ENCODE measurements at regions not wholly inside any gene's neighbourhood (a gene's known extent, or its start where the extent isn't known, plus 50 kb on each side); places are given as distances from the start of the nearest gene placed in this dataset.

- DNase-seq (no peak), ATAC-seq (ENCODE audit: low read depth in 2 of 2) (no peak)
- Histone ChIP-seq H3K27me3 (ENCODE audit: control insufficient read depth, insufficient read depth, low read length) (no peaks in the 10 kb centered on the region), H3K27ac (ENCODE audit: insufficient read depth, low read length, poor library complexity, severe bottlenecking) (no peak overlapping the region), H3K9me3 (ENCODE audit: control insufficient read depth in 2 of 2, low read length in 2 of 2) (no peaks in the 10 kb centered on the region), H3K4me1 (ENCODE audit: control insufficient read depth, insufficient read depth, low read length, poor library complexity, severe bottlenecking) (no peaks in the 10 kb centered on the region), H3K36me3 (ENCODE audit: control insufficient read depth, insufficient read depth, low read length) (no peaks in the 10 kb centered on the region), H3K4me3 (ENCODE audit: low read depth, low read length) (no peak overlapping the region)
- no peak overlapping the region for H3K4me3 Mint-ChIP-seq
- no peaks in the 10 kb centered on the region for H3K27me3 Mint-ChIP-seq
- no peak overlapping the region for H3K27ac Mint-ChIP-seq
- no peaks in the 10 kb centered on the region for H3K4me1 Mint-ChIP-seq
- peaks cover 0 to 6% (median 0%) of the 10 kb centered on the region in 7 donors for H3K9me3 Mint-ChIP-seq
- H3K36me3 Mint-ChIP-seq: no peaks in the 10 kb centered on the region
These were observed 272.0 kb upstream of the HAND2 start for GRCh38 chr4:173801876-173802661.

GRCh38 chr4:173801361-173801760 lies 271.3 kb upstream of the HAND2 start:
- H3K36me3 ChIP-seq (ENCODE audit: control insufficient read depth, insufficient read depth, low read length): no peaks in the 10 kb centered on the region
- Mint-ChIP-seq H3K36me3 (no peaks in the 10 kb centered on the region), H3K27ac (no peak overlapping the region), H3K9me3 (peaks cover 0 to 6% (median 0%) of the 10 kb centered on the region in 7 donors), H3K27me3 (no peaks in the 10 kb centered on the region), H3K4me3 (no peak overlapping the region), H3K4me1 (no peaks in the 10 kb centered on the region)
- no peaks in the 10 kb centered on the region for H3K4me1 ChIP-seq (ENCODE audit: control insufficient read depth, insufficient read depth, low read length, poor library complexity, severe bottlenecking)
- no peaks in the 10 kb centered on the region for H3K27me3 ChIP-seq (ENCODE audit: control insufficient read depth, insufficient read depth, low read length)
- ATAC-seq (ENCODE audit: low read depth in 2 of 2) (no peak), DNase-seq (no peak)
- no peak overlapping the region for H3K4me3 ChIP-seq (ENCODE audit: low read depth, low read length)
- H3K9me3 ChIP-seq (ENCODE audit: control insufficient read depth in 2 of 2, low read length in 2 of 2): no peaks in the 10 kb centered on the region
- no peak overlapping the region for H3K27ac ChIP-seq (ENCODE audit: insufficient read depth, low read length, poor library complexity, severe bottlenecking)

GRCh38 chr4:173797296-173797695 lies 267.3 kb upstream of the HAND2 start:
- DNase-seq (no peak), ATAC-seq (ENCODE audit: low read depth in 2 of 2) (no peak)
- Mint-ChIP-seq H3K4me1 (no peaks in the 10 kb centered on the region), H3K9me3 (peaks cover 0 to 6% (median 2%) of the 10 kb centered on the region in 7 donors), H3K4me3 (no peak overlapping the region), H3K36me3 (no peaks in the 10 kb centered on the region), H3K27ac (no peak overlapping the region), H3K27me3 (no peaks in the 10 kb centered on the region)
- H3K27ac ChIP-seq (ENCODE audit: insufficient read depth, low read length, poor library complexity, severe bottlenecking): no peak overlapping the region
- H3K4me3 ChIP-seq (ENCODE audit: low read depth, low read length): no peak overlapping the region
- no peaks in the 10 kb centered on the region for H3K27me3 ChIP-seq (ENCODE audit: control insufficient read depth, insufficient read depth, low read length)
- no peaks in the 10 kb centered on the region for H3K9me3 ChIP-seq (ENCODE audit: control insufficient read depth in 2 of 2, low read length in 2 of 2)
- no peaks in the 10 kb centered on the region for H3K4me1 ChIP-seq (ENCODE audit: control insufficient read depth, insufficient read depth, low read length, poor library complexity, severe bottlenecking)
- H3K36me3 ChIP-seq (ENCODE audit: control insufficient read depth, insufficient read depth, low read length): no peaks in the 10 kb centered on the region

GRCh38 chr4:173794662-173795061 lies 264.6 kb upstream of the HAND2 start:
- Histone ChIP-seq H3K4me1 (ENCODE audit: control insufficient read depth, insufficient read depth, low read length, poor library complexity, severe bottlenecking) (no peaks in the 10 kb centered on the region), H3K9me3 (ENCODE audit: control insufficient read depth in 2 of 2, low read length in 2 of 2) (no peaks in the 10 kb centered on the region), H3K27ac (ENCODE audit: insufficient read depth, low read length, poor library complexity, severe bottlenecking) (no peak overlapping the region), H3K36me3 (ENCODE audit: control insufficient read depth, insufficient read depth, low read length) (no peaks in the 10 kb centered on the region), H3K27me3 (ENCODE audit: control insufficient read depth, insufficient read depth, low read length) (no peaks in the 10 kb centered on the region), H3K4me3 (ENCODE audit: low read depth, low read length) (no peak overlapping the region)
- H3K4me3 Mint-ChIP-seq: no peak overlapping the region
- peaks cover 0 to 8% (median 0%) of the 10 kb centered on the region in 7 donors for H3K9me3 Mint-ChIP-seq
- ATAC-seq (ENCODE audit: low read depth in 2 of 2): no peak
- no peak overlapping the region for H3K27ac Mint-ChIP-seq
- no peak for DNase-seq
- H3K36me3 Mint-ChIP-seq: no peaks in the 10 kb centered on the region
- no peaks in the 10 kb centered on the region for H3K27me3 Mint-ChIP-seq
- no peaks in the 10 kb centered on the region for H3K4me1 Mint-ChIP-seq

GRCh38 chr4:173793937-173794510 lies 264.0 kb upstream of the HAND2 start:
- Histone ChIP-seq H3K36me3 (ENCODE audit: control insufficient read depth, insufficient read depth, low read length) (no peaks in the 10 kb centered on the region), H3K27ac (ENCODE audit: insufficient read depth, low read length, poor library complexity, severe bottlenecking) (no peak overlapping the region), H3K4me1 (ENCODE audit: control insufficient read depth, insufficient read depth, low read length, poor library complexity, severe bottlenecking) (no peaks in the 10 kb centered on the region), H3K27me3 (ENCODE audit: control insufficient read depth, insufficient read depth, low read length) (no peaks in the 10 kb centered on the region), H3K4me3 (ENCODE audit: low read depth, low read length) (no peak overlapping the region), H3K9me3 (ENCODE audit: control insufficient read depth in 2 of 2, low read length in 2 of 2) (no peaks in the 10 kb centered on the region)
- no peaks in the 10 kb centered on the region for H3K27me3 Mint-ChIP-seq
- H3K4me1 Mint-ChIP-seq: no peaks in the 10 kb centered on the region
- no peaks in the 10 kb centered on the region for H3K36me3 Mint-ChIP-seq
- H3K27ac Mint-ChIP-seq: no peak overlapping the region
- DNase-seq (no peak), ATAC-seq (ENCODE audit: low read depth in 2 of 2) (no peak)
- H3K4me3 Mint-ChIP-seq: no peak overlapping the region
- H3K9me3 Mint-ChIP-seq: peaks cover 0 to 8% (median 0%) of the 10 kb centered on the region in 7 donors

- ATAC-seq (ENCODE audit: low read depth in 2 of 2) (no peak), DNase-seq (no peak)
- H3K9me3 Mint-ChIP-seq: peaks cover 0 to 10% (median 3%) of the 10 kb centered on the region in 7 donors
- H3K27ac Mint-ChIP-seq: no peak overlapping the region
- no peak overlapping the region for H3K27ac ChIP-seq (ENCODE audit: insufficient read depth, low read length, poor library complexity, severe bottlenecking)
- H3K4me3 Mint-ChIP-seq: no peak overlapping the region
- H3K4me3 ChIP-seq (ENCODE audit: low read depth, low read length): no peak overlapping the region
- no peaks in the 10 kb centered on the region for H3K4me1 Mint-ChIP-seq
- no peaks in the 10 kb centered on the region for H3K36me3 Mint-ChIP-seq
- H3K9me3 ChIP-seq (ENCODE audit: control insufficient read depth in 2 of 2, low read length in 2 of 2): no peaks in the 10 kb centered on the region
- H3K27me3 ChIP-seq (ENCODE audit: control insufficient read depth, insufficient read depth, low read length): no peaks in the 10 kb centered on the region
- H3K4me1 ChIP-seq (ENCODE audit: control insufficient read depth, insufficient read depth, low read length, poor library complexity, severe bottlenecking): no peaks in the 10 kb centered on the region
- no peaks in the 10 kb centered on the region for H3K36me3 ChIP-seq (ENCODE audit: control insufficient read depth, insufficient read depth, low read length)
- H3K27me3 Mint-ChIP-seq: no peaks in the 10 kb centered on the region
These were observed 252.6 kb upstream of the HAND2 start for GRCh38 chr4:173782660-173783059.

GRCh38 chr4:173777921-173778320 lies 247.9 kb upstream of the HAND2 start:
- no peaks in the 10 kb centered on the region for H3K4me1 Mint-ChIP-seq
- Histone ChIP-seq H3K27ac (ENCODE audit: insufficient read depth, low read length, poor library complexity, severe bottlenecking) (no peak overlapping the region), H3K4me3 (ENCODE audit: low read depth, low read length) (no peak overlapping the region), H3K27me3 (ENCODE audit: control insufficient read depth, insufficient read depth, low read length) (no peaks in the 10 kb centered on the region), H3K4me1 (ENCODE audit: control insufficient read depth, insufficient read depth, low read length, poor library complexity, severe bottlenecking) (no peaks in the 10 kb centered on the region), H3K9me3 (ENCODE audit: control insufficient read depth in 2 of 2, low read length in 2 of 2) (no peaks in the 10 kb centered on the region), H3K36me3 (ENCODE audit: control insufficient read depth, insufficient read depth, low read length) (no peaks in the 10 kb centered on the region)
- ATAC-seq (ENCODE audit: low read depth in 2 of 2): no peak
- peaks cover 0 to 16% (median 7%) of the 10 kb centered on the region in 7 donors for H3K9me3 Mint-ChIP-seq
- no peaks in the 10 kb centered on the region for H3K27me3 Mint-ChIP-seq
- DNase-seq: no peak
- H3K27ac Mint-ChIP-seq: no peak overlapping the region
- no peak overlapping the region for H3K4me3 Mint-ChIP-seq
- no peaks in the 10 kb centered on the region for H3K36me3 Mint-ChIP-seq

- Mint-ChIP-seq H3K4me3 (no peak overlapping the region), H3K4me1 (no peaks in the 10 kb centered on the region), H3K27ac (no peak overlapping the region), H3K27me3 (no peaks in the 10 kb centered on the region), H3K36me3 (no peaks in the 10 kb centered on the region), H3K9me3 (peaks cover 0 to 16% (median 7%) of the 10 kb centered on the region in 7 donors)
- H3K27ac ChIP-seq (ENCODE audit: insufficient read depth, low read length, poor library complexity, severe bottlenecking): no peak overlapping the region
- no peaks in the 10 kb centered on the region for H3K4me1 ChIP-seq (ENCODE audit: control insufficient read depth, insufficient read depth, low read length, poor library complexity, severe bottlenecking)
- DNase-seq (no peak), ATAC-seq (ENCODE audit: low read depth in 2 of 2) (no peak)
- H3K4me3 ChIP-seq (ENCODE audit: low read depth, low read length): no peak overlapping the region
- H3K27me3 ChIP-seq (ENCODE audit: control insufficient read depth, insufficient read depth, low read length): no peaks in the 10 kb centered on the region
- no peaks in the 10 kb centered on the region for H3K9me3 ChIP-seq (ENCODE audit: control insufficient read depth in 2 of 2, low read length in 2 of 2)
- no peaks in the 10 kb centered on the region for H3K36me3 ChIP-seq (ENCODE audit: control insufficient read depth, insufficient read depth, low read length)
These were observed 247.4 kb upstream of the HAND2 start for GRCh38 chr4:173777421-173777820.
